ENCODE measurements at regions not wholly inside any gene's neighbourhood (a gene's known extent, or its start where the extent isn't known, plus 50 kb on each side); places are given as distances from the start of the nearest gene placed in this dataset.

DNA sequence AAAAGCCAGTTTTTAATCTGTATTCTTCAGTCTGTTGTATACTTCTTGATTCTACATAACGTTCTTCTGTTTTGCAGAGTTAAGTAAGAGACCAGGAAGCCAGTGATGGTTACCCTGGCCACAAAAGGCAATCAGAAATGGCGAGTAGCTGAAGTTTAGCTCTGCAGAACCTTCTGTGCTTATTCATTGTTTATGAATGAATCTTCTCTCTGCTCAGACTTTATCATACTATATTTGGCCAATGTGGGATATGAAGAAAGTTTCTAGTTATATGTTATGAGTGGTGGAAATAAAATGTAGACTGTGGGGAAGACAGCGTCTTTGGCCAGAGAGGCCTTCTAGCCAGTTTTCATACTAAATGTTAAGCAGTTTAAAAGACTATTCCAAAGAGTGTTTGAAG, 249.9 kb upstream of the RGS6 start:
- peak; percentile 25 for DNase-seq (ENCODE audit: low read depth)
- TF ChIP-seq, protein P1, sequence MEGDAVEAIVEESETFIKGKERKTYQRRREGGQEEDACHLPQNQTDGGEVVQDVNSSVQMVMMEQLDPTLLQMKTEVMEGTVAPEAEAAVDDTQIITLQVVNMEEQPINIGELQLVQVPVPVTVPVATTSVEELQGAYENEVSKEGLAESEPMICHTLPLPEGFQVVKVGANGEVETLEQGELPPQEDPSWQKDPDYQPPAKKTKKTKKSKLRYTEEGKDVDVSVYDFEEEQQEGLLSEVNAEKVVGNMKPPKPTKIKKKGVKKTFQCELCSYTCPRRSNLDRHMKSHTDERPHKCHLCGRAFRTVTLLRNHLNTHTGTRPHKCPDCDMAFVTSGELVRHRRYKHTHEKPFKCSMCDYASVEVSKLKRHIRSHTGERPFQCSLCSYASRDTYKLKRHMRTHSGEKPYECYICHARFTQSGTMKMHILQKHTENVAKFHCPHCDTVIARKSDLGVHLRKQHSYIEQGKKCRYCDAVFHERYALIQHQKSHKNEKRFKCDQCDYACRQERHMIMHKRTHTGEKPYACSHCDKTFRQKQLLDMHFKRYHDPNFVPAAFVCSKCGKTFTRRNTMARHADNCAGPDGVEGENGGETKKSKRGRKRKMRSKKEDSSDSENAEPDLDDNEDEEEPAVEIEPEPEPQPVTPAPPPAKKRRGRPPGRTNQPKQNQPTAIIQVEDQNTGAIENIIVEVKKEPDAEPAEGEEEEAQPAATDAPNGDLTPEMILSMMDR (conservative IDR thresholded peaks at IDR 0.05; ENCODE audit: low read depth, low read length): no peak
- H3K4me3 ChIP-seq (ENCODE audit: low read depth, low read length): no peak overlapping the region

DNA sequence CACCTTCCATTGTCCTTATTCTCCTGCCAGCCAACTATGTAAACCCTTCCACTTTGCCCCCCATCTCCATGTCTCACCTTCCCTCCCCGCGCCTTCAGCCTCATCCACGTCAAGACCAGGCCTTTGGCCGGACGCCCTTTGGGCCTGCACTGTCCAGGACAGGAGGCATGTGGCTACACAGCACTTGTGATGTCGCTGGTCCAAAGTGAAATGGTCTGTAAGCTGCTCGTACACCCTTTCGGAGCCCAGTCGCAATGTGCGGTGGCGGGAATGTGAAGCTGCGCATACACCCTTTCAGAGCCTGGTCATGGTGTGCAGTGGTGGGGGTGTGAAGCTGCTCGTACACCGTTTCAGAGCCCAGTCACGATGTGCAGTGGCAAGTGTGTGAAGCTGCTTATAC, 247.9 kb upstream of the RGS6 start:
- DNase-seq (ENCODE audit: low read depth): no peak
- H3K4me3 ChIP-seq (ENCODE audit: low read depth, low read length): no peak overlapping the region
- TF ChIP-seq, protein P1 (conservative IDR thresholded peaks at IDR 0.05; ENCODE audit: low read depth, low read length): no peak

DNA sequence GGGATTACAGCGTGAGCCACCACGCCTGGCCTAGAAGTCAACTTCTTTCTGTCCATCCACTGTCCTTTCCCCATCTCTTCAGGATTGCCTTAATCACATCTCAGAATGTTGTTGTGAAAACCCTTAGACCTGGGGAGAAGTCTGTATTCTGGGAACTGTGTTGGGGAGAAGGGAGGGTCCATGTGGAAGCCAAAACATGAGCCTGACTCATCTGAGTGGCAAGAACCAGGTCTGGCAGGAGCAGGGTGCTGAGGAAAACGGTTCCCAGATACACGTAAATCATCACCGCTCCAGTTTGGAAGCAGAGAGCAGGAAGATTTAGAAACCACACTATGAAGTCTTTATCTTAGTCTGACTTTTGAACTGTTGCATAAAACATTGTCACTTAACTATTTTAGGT, 245.6 kb upstream of the RGS6 start:
- peak; percentile 55 for DNase-seq (ENCODE audit: low read depth)
- H3K4me3 ChIP-seq (ENCODE audit: low read depth, low read length): no peak overlapping the region
- TF ChIP-seq, protein P1 (conservative IDR thresholded peaks at IDR 0.05; ENCODE audit: low read depth, low read length): no peak

DNA sequence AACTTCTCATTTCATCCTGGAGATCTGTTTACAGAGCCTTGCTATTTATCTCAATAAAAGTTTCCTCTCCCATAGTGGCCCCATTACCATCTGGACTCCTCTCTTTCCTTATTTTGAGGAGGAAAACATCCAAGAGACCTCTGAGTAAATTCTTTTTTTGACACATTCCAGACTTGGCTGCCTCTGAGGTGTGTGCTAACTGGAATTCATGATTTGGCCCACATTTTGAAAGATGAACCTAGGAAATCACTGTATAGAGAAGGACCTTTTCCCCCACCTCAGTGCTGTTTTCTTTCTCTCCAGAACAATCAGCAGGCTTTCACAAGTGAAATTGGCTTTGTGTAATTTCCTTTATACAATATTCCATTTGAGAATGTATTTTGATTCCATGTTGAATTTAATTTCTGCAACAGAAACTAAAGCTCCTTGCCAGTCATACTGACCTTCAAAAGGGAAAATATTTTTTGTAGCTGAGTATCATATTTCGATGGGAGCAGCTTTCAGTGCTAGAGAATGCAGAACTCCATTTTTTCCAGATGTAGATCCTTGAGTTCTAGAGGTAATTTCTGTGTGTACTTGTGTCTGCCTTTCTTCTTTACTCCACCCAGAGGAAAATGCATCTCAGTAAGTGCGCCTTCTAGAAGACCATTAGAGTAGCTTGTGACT, 244.9 kb upstream of the RGS6 start:
- no peak overlapping the region for H3K4me3 ChIP-seq (ENCODE audit: low read depth, low read length)
- DNase-seq (ENCODE audit: low read depth): peak; percentile 57
- TF ChIP-seq, protein P1 (conservative IDR thresholded peaks at IDR 0.05; ENCODE audit: low read depth, low read length): no peak

DNA sequence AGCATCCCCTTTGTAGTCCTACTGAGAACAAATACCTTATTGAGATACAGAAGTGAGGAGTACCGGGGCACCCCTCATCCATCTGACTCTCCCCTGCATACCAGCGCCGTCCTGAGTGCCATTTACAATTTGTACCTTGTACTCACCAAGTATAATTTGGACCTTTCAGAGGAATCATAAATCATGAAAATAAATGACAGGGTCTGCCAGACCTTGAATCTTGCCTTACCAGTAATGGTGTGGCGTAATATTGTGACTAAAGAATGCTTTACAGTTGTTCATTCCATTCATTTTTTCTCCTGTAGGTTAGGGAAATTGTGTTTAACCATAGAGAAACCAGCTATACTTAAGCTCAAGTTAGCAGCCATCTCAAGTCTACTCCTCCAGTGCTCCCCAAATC, 243.7 kb upstream of the RGS6 start:
- no peak overlapping the region for H3K4me3 ChIP-seq (ENCODE audit: low read depth, low read length)
- TF ChIP-seq, protein P1 (conservative IDR thresholded peaks at IDR 0.05; ENCODE audit: low read depth, low read length): no peak
- DNase-seq (ENCODE audit: low read depth): peak; percentile 70

DNA sequence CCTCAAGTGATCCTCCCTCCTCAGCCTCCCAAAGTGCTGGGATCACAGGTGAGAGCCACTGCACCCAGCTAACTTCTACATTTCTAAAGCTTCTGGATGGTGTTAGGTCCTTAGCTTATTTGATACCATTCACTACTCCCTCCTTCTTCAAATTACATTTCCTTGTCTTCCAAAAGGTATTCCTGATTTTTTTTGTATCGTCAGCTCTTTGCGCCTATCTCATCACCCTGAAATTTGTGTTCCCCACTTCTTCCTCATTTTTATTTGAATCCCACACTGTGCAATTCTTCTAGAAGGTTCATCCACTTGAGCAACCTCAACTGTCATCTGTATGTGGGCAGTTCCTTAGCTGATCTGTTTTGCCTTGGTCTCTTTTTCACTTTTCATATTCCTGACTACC, 241.8 kb upstream of the RGS6 start:
- no peak for DNase-seq (ENCODE audit: low read depth)
- TF ChIP-seq, protein P1 (conservative IDR thresholded peaks at IDR 0.05; ENCODE audit: low read depth, low read length): no peak
- no peak overlapping the region for H3K4me3 ChIP-seq (ENCODE audit: low read depth, low read length)

DNA sequence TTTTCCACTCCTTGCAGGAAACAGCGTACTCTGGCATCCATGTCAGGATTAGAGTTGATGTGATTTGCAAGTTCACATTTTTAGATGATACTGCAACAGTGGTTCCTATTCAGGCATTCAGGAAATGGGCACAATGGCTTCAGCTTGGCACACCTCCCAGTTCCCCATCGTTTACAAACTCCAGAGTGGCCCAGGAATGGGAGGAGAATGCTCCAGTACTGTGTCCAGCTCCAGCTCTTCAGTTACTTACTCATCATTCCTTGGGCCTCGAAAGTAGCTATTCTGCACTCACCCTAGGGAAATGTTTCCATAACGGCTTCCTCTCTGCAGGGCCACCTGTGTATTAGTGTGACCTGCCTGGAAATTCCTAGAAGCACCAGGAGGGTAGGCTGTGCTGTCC, 239.7 kb upstream of the RGS6 start:
- DNase-seq (ENCODE audit: low read depth): peak; percentile 36
- TF ChIP-seq, protein P1 (conservative IDR thresholded peaks at IDR 0.05; ENCODE audit: low read depth, low read length): no peak

More for the DNA sequence above, 239.7 kb upstream of the RGS6 start:
- H3K4me3 ChIP-seq (ENCODE audit: low read depth, low read length): no peak overlapping the region

Data from choroid plexus epithelial cell (primary cell).